ENCODE measurements at regions not wholly inside any gene's neighbourhood (a gene's known extent, or its start where the extent isn't known, plus 50 kb on each side); places are given as distances from the start of the nearest gene placed in this dataset.

- CTCF ChIA-PET, result no interaction called here
- POLR2A ChIA-PET, result no interaction called here
Observed at GRCh38 chr7:42763137-42763551, 148.7 kb downstream of the C7orf25 start.

GRCh38 chr7:42761486-42761885, 150.4 kb downstream of the C7orf25 start:
- POLR2A ChIA-PET, result no interaction called here
- CTCF ChIA-PET, result interaction anchor here (0.6 kb wide), 1 partner anchor 1157 kb away, joined by 4 read pairs; no protein-coding TSS in a partner anchor

GRCh38 chr7:42758124-42758523, 153.7 kb downstream of the C7orf25 start:
- ChIA-PET POLR2A (no interaction called here), CTCF (no interaction called here)

- ChIA-PET CTCF (no interaction called here), POLR2A (no interaction called here)
Observed at GRCh38 chr7:42756841-42757240, 155.0 kb downstream of the C7orf25 start.

- POLR2A ChIA-PET, result no interaction called here
Observed at GRCh38 chr7:42753811-42754363, 158.0 kb downstream of the C7orf25 start.

GRCh38 chr7:42753367-42753766, 158.5 kb downstream of the C7orf25 start:
- POLR2A ChIA-PET, result no interaction called here
- CTCF ChIA-PET, result no interaction called here

More at GRCh38 chr7:42753811-42754363, 158.0 kb downstream of the C7orf25 start:
- CTCF ChIA-PET, result no interaction called here

GRCh38 chr7:42750172-42750571, 161.7 kb downstream of the C7orf25 start:
- ChIA-PET CTCF (no interaction called here), POLR2A (no interaction called here)

GRCh38 chr7:42747044-42747443, 164.8 kb downstream of the C7orf25 start:
- CTCF ChIA-PET, result no interaction called here
- POLR2A ChIA-PET, result no interaction called here

- CTCF ChIA-PET, result no interaction called here
- POLR2A ChIA-PET, result no interaction called here
Observed at GRCh38 chr7:42746214-42746613, 165.7 kb downstream of the C7orf25 start.

- POLR2A ChIA-PET, result no interaction called here
- CTCF ChIA-PET, result no interaction called here
Observed at GRCh38 chr7:42745357-42746059, 166.4 kb downstream of the C7orf25 start.

GRCh38 chr7:42744746-42745145, 167.1 kb downstream of the C7orf25 start:
- CTCF ChIA-PET, result no interaction called here
- POLR2A ChIA-PET, result no interaction called here

GRCh38 chr7:42743077-42743858, 168.6 kb downstream of the C7orf25 start:
- ChIA-PET CTCF (no interaction called here), POLR2A (no interaction called here)

GRCh38 chr7:42742318-42742717, 169.6 kb downstream of the C7orf25 start:
- POLR2A ChIA-PET, result no interaction called here
- CTCF ChIA-PET, result no interaction called here

GRCh38 chr7:42740408-42740807, 171.5 kb downstream of the C7orf25 start:
- ChIA-PET POLR2A (no interaction called here), CTCF (no interaction called here)

- CTCF ChIA-PET, result no interaction called here
- POLR2A ChIA-PET, result no interaction called here
Observed at GRCh38 chr7:42739638-42740037, 172.2 kb downstream of the C7orf25 start.

- ChIA-PET CTCF (no interaction called here), POLR2A (no interaction called here)
Observed at GRCh38 chr7:42736931-42737330, 174.9 kb downstream of the C7orf25 start.

GRCh38 chr7:42735081-42735480, 176.8 kb downstream of the C7orf25 start:
- POLR2A ChIA-PET, result no interaction called here
- CTCF ChIA-PET, result no interaction called here

GRCh38 chr7:42734568-42734967, 177.3 kb downstream of the C7orf25 start:
- POLR2A ChIA-PET, result no interaction called here
- CTCF ChIA-PET, result no interaction called here

GRCh38 chr7:42733040-42733439, 178.8 kb downstream of the C7orf25 start:
- ChIA-PET CTCF (no interaction called here), POLR2A (no interaction called here)

- ChIA-PET POLR2A (no interaction called here), CTCF (no interaction called here)
Observed at GRCh38 chr7:42730586-42730985, 181.3 kb downstream of the C7orf25 start.

- POLR2A ChIA-PET, result no interaction called here
- CTCF ChIA-PET, result no interaction called here
Observed at GRCh38 chr7:42729053-42729765, 182.7 kb downstream of the C7orf25 start.

Data from activated CD8-positive, alpha-beta memory T cell treated with anti-CD3 and anti-CD28 coated beads for 36 hours (primary cell).